NCI-H2196 treated with DMSO at 0.1 percent for 48 hours (cell line): ENCODE measurements at regions not wholly inside any gene's neighbourhood (a gene's known extent, or its start where the extent isn't known, plus 50 kb on each side); places are given as distances from the start of the nearest gene placed in this dataset.
"Not testable (repeated sequence)": the region's sequence is repeated elsewhere in the genome, so short reads cannot be mapped to it uniquely, and the experiment has no call there.

Experiments used
- DNase-seq: peaks from one replicate; lab custom pipeline; 2025; ENCODE audit not compliant: unreplicated experiment; lab: John Stamatoyannopoulos, UW

- no peak for DNase-seq
Observed at GRCh38 chr2:64932371-64933216, 56.6 kb upstream of the SLC1A4 start.

DNA sequence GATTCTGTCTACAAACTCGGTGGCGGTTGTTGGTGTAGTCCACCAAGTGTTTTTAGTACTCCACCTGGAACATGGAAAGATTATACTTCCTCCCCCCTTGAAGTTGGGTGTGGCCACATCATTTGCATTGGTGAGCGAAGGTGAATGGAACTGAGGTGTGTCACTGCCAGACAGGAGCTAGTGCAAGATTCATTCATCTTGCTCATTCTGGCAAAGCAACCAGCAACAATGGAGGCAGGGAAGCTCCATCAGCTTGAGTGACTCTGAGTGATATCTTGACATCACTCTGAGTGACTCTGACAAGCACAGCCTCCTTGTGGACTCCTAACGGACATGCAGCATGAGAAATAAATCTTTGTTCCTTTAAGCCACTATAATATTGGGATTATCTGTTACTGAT lies 54.7 kb upstream of the SLC1A4 start:
- DNase-seq: no peak

DNA sequence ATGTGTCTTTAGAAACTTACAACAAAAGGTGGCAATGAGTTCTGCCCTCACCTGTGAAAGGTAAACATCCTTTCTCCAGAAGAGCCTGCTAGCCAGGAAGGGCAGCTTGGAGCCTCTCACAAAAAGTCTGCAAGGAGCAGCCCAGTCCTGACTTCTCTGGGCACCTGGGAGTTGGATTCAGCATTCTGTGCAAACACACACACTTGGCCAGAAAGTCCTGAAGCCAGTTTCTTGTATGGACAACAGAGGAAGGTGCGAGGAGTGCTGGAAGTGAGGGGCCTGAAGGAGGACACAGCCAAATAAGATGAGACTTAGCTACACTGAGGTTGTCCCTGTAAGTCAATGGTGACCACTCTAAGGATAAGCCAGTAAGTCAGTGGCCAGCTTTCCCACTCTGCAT lies 52.4 kb upstream of the SLC1A4 start:
- no peak for DNase-seq

DNA sequence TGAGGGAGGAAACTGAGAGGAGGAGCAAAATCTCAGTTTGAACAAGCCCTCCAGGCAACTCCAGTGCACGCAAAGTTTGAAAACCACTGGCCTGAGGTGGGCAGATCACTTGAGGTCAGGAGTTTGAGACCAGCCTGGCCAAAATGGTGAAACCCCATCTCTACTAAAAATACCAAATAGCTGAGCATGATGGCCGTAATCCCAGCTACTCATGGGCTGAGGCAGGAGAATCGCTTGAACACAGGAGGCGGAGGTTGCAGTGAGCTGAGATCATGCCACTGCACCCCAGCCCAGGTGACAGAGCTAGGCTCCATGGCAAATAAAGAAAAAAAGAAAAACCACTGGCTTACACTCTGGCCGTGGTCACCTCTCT lies 51.9 kb upstream of the SLC1A4 start:
- not testable (repeated sequence) for DNase-seq

- DNase-seq: no peak
Observed at GRCh38 chr2:64937687-64938491, 51.3 kb upstream of the SLC1A4 start.

DNA sequence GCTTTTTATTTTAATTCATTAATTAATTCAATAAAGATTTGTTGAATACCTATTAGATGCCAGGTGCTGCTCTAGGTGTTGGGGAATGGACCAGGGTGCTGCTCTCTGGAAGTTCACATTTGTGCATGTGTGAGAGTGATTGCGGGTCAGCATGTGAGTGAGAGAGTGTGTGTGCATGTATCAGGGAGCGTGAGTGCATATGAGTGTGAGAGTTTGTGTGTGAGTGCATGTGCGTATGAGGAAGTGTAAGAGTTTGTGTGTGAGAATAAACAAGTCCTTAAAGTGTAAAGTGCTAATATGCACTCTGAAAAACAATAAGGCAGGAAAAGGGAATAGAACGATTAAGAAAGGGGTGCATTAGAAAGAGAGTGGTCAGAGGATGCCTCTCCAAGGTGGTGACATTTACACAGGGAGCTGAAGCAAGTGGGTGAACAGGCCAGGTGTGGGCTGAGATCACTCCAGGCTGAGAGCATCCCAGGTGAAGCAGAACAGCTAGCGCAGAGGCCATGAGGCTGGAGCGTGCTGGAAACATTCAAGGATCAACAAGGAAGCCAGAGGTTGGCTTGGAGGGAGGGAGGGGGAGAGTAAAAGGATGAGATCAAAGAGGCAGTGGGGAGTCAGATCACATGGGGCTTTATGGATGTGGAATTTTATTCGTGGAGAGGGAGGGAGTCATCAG lies 50.5 kb upstream of the SLC1A4 start:
- DNase-seq: no peak

GRCh38 chr2:64939332-64939917 lies 49.8 kb upstream of the SLC1A4 start:
- no peak for DNase-seq
